WTC11 (cell line): ENCODE measurements at regions not wholly inside any gene's neighbourhood (a gene's known extent, or its start where the extent isn't known, plus 50 kb on each side); places are given as distances from the start of the nearest gene placed in this dataset.

Experiments used
- ATAC-seq: fragments of 200-7000 bp; cut with Tn5 transposase; 2 replicates; pipeline ENCODE4 v1.10.0; 2021; ENCODE audit warnings: mild to moderate bottlenecking, moderate library complexity
- CTCF ChIA-PET: fragments of 300-600 bp; sonication (Branson Sonifier 250); formaldehyde crosslinking; loops from one replicate; lab custom pipeline; 2021; ENCODE audit warnings: antibody characterized with exemption; lab: Charles Lee
- POLR2A ChIA-PET: fragments of 350-600 bp; sonication (Branson Sonifier 250); formaldehyde crosslinking; loops from one replicate; lab custom pipeline; 2021; ENCODE audit warnings: antibody characterized with exemption; lab: Charles Lee
- DNase-seq: peaks from one replicate; pipeline ENCODE4 v3.0.0; 2021; ENCODE audit warnings: low spot score
- H3K27ac Mint-ChIP-seq: 2 replicates; pipeline ENCODE4 v1.8.0; 2021; ENCODE audit warnings: mixed read lengths
- H3K27me3 Mint-ChIP-seq: 2 replicates; pipeline ENCODE4 v1.8.0; 2021; ENCODE audit warnings: low read depth, mild to moderate bottlenecking, moderate library complexity, mixed read lengths
- H3K36me3 Mint-ChIP-seq: 2 replicates; pipeline ENCODE4 v1.8.0; 2021; ENCODE audit warnings: mixed read lengths
- H3K4me1 Mint-ChIP-seq: 2 replicates; pipeline ENCODE4 v1.8.0; 2022; ENCODE audit warnings: mixed read lengths
- H3K4me3 Mint-ChIP-seq: 2 replicates; pipeline ENCODE4 v1.8.0; 2021; ENCODE audit warnings: mild to moderate bottlenecking, moderate library complexity, mixed read lengths
- H3K9me3 Mint-ChIP-seq: 2 replicates; pipeline ENCODE4 v1.8.0; 2021; ENCODE audit warnings: mixed read lengths
- CBFB ChIP-seq: sonication (generic); formaldehyde crosslinking; IDR thresholded peaks from 2 replicates; pipeline ENCODE4 v1.8.1; 2022; ENCODE audit warnings: mild to moderate bottlenecking, low read depth, missing genetic modification reagents
- CREM ChIP-seq: sonication (generic); formaldehyde crosslinking; IDR thresholded peaks from 2 replicates; pipeline ENCODE4 v1.8.1; 2022; ENCODE audit warnings: mild to moderate bottlenecking, missing genetic modification reagents, moderate library complexity
- ELF4 ChIP-seq: sonication (generic); formaldehyde crosslinking; IDR thresholded peaks from 2 replicates; pipeline ENCODE4 v1.8.1; 2022; ENCODE audit warnings: low read depth, mild to moderate bottlenecking, moderate library complexity, missing genetic modification reagents
- EMX1 ChIP-seq: fragments of 250-450 bp; sonication (Bioruptor Pico); IDR thresholded peaks from 2 replicates; pipeline ENCODE4 v1.8.0; 2021; ENCODE audit warnings: mild to moderate bottlenecking
- ETV6 ChIP-seq: sonication (generic); formaldehyde crosslinking; IDR thresholded peaks from 2 replicates; pipeline ENCODE4 v1.8.1; 2022; ENCODE audit warnings: mild to moderate bottlenecking, missing genetic modification reagents
- FOXP1 ChIP-seq: sonication (generic); formaldehyde crosslinking; IDR thresholded peaks from 2 replicates; pipeline ENCODE4 v1.8.0; 2022; ENCODE audit warnings: missing genetic modification reagents, mild to moderate bottlenecking, moderate library complexity, borderline replicate concordance
- KAT7 ChIP-seq: sonication (generic); formaldehyde crosslinking; IDR thresholded peaks from 2 replicates; pipeline ENCODE4 v1.8.1; 2023; ENCODE audit warnings: missing genetic modification reagents, mild to moderate bottlenecking, borderline replicate concordance
- NR3C1 ChIP-seq: sonication (generic); formaldehyde crosslinking; conservative IDR thresholded peaks from 2 replicates; pipeline ENCODE4 v1.8.1; 2023; ENCODE audit warnings: low read depth, mild to moderate bottlenecking, missing genetic modification reagents
- ZNF317 ChIP-seq: sonication (generic); formaldehyde crosslinking; IDR thresholded peaks from 2 replicates; pipeline ENCODE4 v1.8.1; 2023; ENCODE audit warnings: low read depth, mild to moderate bottlenecking, moderate library complexity, missing genetic modification reagents, borderline replicate concordance
- ZNF396 ChIP-seq: fragments of 250-450 bp; sonication (Bioruptor Pico); IDR thresholded peaks from 2 replicates; pipeline ENCODE4 v1.8.0; 2021; ENCODE audit warnings: mild to moderate bottlenecking, moderate library complexity, borderline replicate concordance
- ZNF671 ChIP-seq: fragments of 250-450 bp; sonication (Bioruptor Pico); IDR thresholded peaks from 2 replicates; pipeline ENCODE4 v1.8.0; 2021; ENCODE audit warnings: mild to moderate bottlenecking
- TF ChIP-seq, protein P1 (sequence below): sonication (generic); formaldehyde crosslinking; IDR thresholded peaks from 2 replicates; pipeline ENCODE4 v1.8.1; 2022; ENCODE audit warnings: low read depth, missing genetic modification reagents, borderline replicate concordance
- TF ChIP-seq, protein P2 (sequence below): fragments of 250-450 bp; sonication (Bioruptor Pico); conservative IDR thresholded peaks from 2 replicates; pipeline ENCODE4 v1.9.0; 2021; ENCODE audit warnings: mild to moderate bottlenecking
- TF ChIP-seq, protein P3 (sequence below): sonication (generic); formaldehyde crosslinking; conservative IDR thresholded peaks from 2 replicates; pipeline ENCODE4 v1.8.1; 2023; ENCODE audit warnings: mild to moderate bottlenecking, low read depth, missing genetic modification reagents, moderate library complexity
- TF ChIP-seq, protein P4 (sequence below): sonication (generic); formaldehyde crosslinking; IDR thresholded peaks from 2 replicates; pipeline ENCODE4 v1.8.1; 2022; ENCODE audit warnings: low read depth, mild to moderate bottlenecking, moderate library complexity, missing genetic modification reagents, borderline replicate concordance
- TF ChIP-seq, protein P5 (sequence below): sonication (generic); formaldehyde crosslinking; conservative IDR thresholded peaks from 2 replicates; pipeline ENCODE4 v1.8.1; 2022; ENCODE audit warnings: mild to moderate bottlenecking, missing genetic modification reagents
- TF ChIP-seq, protein P6 (sequence below): sonication (generic); formaldehyde crosslinking; IDR thresholded peaks from 2 replicates; pipeline ENCODE4 v1.8.1; 2023; ENCODE audit warnings: mild to moderate bottlenecking, missing genetic modification reagents, borderline replicate concordance
- TF ChIP-seq, protein P7 (sequence below): sonication (generic); formaldehyde crosslinking; IDR thresholded peaks from 2 replicates; pipeline ENCODE4 v1.8.1; 2022; ENCODE audit warnings: mild to moderate bottlenecking, moderate library complexity, missing genetic modification reagents

DNA sequence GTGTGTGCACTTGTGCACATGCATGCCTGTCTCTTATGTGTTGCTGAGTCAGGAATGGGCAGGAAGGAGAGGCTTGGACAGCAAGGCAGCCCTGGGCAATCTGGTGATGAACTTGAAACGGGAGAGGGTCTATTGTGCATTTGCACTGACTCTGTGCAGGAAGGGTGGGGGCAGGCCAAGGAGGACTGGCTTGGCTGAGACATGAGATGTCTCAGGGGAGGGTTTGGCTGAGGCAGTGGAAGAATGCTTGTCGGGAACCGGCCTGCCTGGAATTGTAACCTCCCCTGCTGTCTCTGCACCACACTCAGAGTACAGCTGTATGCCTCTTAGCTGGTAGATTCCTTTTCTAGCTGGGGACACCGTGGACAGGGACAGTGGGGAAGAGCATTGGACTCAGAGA is 176.1 kb upstream of the TNP1 start (continued):
- TF ChIP-seq CREM (no peak), NR3C1 (no peak), EMX1 (no peak), CBFB (CRISPR knock-in tag) (no peak)
- TF ChIP-seq, protein P1, sequence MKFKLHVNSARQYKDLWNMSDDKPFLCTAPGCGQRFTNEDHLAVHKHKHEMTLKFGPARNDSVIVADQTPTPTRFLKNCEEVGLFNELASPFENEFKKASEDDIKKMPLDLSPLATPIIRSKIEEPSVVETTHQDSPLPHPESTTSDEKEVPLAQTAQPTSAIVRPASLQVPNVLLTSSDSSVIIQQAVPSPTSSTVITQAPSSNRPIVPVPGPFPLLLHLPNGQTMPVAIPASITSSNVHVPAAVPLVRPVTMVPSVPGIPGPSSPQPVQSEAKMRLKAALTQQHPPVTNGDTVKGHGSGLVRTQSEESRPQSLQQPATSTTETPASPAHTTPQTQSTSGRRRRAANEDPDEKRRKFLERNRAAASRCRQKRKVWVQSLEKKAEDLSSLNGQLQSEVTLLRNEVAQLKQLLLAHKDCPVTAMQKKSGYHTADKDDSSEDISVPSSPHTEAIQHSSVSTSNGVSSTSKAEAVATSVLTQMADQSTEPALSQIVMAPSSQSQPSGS = no peak
- TF ChIP-seq, protein P2, sequence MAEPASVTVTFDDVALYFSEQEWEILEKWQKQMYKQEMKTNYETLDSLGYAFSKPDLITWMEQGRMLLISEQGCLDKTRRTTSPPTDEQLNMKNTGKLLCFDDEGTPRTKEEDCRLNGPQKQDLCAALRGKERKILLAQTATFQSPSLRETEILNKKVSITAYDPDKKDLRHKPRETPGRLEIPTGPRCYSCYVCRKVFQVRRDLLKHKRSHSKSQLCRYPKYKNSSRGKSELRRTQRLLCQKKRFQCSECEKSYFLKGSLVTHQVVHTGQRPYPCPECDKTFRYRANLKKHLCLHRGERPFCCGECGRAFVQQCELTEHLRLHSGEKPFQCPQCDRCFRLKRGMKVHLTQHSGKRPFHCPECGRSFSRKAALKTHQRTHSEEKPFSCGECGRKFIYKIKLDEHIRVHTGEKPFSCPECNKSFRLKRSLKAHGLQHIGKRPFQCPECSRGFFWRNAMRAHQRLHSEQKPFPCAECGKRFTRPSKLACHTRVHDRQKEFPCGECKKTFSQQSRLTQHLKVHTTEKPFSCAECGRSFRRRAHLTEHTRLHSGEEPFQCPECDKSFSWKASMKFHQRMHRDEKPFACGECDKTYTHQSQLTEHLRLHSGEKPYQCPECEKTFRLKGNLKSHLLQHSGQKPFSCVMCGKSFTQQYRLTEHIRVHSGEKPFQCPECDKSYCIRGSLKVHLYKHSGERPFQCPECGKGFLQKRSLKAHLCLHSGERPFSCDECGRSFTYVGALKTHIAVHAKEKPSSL (CRISPR knock-in tag) = no peak
- TF ChIP-seq, protein P3, sequence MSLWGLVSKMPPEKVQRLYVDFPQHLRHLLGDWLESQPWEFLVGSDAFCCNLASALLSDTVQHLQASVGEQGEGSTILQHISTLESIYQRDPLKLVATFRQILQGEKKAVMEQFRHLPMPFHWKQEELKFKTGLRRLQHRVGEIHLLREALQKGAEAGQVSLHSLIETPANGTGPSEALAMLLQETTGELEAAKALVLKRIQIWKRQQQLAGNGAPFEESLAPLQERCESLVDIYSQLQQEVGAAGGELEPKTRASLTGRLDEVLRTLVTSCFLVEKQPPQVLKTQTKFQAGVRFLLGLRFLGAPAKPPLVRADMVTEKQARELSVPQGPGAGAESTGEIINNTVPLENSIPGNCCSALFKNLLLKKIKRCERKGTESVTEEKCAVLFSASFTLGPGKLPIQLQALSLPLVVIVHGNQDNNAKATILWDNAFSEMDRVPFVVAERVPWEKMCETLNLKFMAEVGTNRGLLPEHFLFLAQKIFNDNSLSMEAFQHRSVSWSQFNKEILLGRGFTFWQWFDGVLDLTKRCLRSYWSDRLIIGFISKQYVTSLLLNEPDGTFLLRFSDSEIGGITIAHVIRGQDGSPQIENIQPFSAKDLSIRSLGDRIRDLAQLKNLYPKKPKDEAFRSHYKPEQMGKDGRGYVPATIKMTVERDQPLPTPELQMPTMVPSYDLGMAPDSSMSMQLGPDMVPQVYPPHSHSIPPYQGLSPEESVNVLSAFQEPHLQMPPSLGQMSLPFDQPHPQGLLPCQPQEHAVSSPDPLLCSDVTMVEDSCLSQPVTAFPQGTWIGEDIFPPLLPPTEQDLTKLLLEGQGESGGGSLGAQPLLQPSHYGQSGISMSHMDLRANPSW (CRISPR knock-in tag) = no peak
- TF ChIP-seq, protein P4, sequence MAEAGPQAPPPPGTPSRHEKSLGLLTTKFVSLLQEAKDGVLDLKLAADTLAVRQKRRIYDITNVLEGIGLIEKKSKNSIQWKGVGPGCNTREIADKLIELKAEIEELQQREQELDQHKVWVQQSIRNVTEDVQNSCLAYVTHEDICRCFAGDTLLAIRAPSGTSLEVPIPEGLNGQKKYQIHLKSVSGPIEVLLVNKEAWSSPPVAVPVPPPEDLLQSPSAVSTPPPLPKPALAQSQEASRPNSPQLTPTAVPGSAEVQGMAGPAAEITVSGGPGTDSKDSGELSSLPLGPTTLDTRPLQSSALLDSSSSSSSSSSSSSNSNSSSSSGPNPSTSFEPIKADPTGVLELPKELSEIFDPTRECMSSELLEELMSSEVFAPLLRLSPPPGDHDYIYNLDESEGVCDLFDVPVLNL (CRISPR knock-in tag) = no peak
- TF ChIP-seq, all 79 proteins: peak for 0

DNA sequence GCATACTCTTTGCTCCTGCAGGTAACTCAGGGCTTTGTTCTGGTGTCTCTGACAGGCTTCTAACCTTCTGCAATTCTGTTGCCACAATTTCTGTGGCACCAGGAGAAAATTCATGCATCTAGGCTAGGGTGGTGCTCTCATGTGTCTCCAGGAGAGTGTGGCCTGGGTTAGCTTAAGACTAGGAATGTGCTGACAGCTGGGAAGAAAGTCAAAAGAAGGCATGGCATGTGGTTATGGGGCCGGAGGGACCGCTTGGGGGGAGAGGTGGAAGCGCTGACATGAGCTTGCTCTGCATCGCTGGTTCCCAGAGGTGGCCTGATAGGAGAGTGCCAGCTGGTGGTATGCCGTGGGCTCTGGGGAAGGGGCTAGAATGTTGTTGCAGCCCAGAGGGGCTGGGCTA is 173.3 kb upstream of the TNP1 start:
- no peak overlapping the region for H3K4me3 Mint-ChIP-seq

More for the DNA sequence above, 173.3 kb upstream of the TNP1 start:
- Mint-ChIP-seq H3K9me3 (no peaks in the 10 kb centered on the region), H3K27me3 (peaks cover 24% of the 10 kb centered on the region), H3K36me3 (no peaks in the 10 kb centered on the region), H3K27ac (no peak overlapping the region), H3K4me1 (0 out of 2 replicates have a peak, but pooled peaks cover 3% of the 10 kb centered on the region)
- TF ChIP-seq, protein P5, sequence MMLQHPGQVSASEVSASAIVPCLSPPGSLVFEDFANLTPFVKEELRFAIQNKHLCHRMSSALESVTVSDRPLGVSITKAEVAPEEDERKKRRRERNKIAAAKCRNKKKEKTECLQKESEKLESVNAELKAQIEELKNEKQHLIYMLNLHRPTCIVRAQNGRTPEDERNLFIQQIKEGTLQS (CRISPR knock-in tag) = no peak
- no peak for TF ChIP-seq ELF4 (CRISPR knock-in tag)
- TF ChIP-seq KAT7 (CRISPR knock-in tag) = no peak
- TF ChIP-seq ZNF396 (CRISPR knock-in tag) = no peak
- TF ChIP-seq ZNF671 (CRISPR knock-in tag) = no peak
- TF ChIP-seq, protein P6, sequence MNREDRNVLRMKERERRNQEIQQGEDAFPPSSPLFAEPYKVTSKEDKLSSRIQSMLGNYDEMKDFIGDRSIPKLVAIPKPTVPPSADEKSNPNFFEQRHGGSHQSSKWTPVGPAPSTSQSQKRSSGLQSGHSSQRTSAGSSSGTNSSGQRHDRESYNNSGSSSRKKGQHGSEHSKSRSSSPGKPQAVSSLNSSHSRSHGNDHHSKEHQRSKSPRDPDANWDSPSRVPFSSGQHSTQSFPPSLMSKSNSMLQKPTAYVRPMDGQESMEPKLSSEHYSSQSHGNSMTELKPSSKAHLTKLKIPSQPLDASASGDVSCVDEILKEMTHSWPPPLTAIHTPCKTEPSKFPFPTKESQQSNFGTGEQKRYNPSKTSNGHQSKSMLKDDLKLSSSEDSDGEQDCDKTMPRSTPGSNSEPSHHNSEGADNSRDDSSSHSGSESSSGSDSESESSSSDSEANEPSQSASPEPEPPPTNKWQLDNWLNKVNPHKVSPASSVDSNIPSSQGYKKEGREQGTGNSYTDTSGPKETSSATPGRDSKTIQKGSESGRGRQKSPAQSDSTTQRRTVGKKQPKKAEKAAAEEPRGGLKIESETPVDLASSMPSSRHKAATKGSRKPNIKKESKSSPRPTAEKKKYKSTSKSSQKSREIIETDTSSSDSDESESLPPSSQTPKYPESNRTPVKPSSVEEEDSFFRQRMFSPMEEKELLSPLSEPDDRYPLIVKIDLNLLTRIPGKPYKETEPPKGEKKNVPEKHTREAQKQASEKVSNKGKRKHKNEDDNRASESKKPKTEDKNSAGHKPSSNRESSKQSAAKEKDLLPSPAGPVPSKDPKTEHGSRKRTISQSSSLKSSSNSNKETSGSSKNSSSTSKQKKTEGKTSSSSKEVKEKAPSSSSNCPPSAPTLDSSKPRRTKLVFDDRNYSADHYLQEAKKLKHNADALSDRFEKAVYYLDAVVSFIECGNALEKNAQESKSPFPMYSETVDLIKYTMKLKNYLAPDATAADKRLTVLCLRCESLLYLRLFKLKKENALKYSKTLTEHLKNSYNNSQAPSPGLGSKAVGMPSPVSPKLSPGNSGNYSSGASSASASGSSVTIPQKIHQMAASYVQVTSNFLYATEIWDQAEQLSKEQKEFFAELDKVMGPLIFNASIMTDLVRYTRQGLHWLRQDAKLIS (CRISPR knock-in tag) = no peak
- TF ChIP-seq ZNF317 (CRISPR knock-in tag) = no peak
- TF ChIP-seq ETV6 = no peak
- TF ChIP-seq, protein P7, sequence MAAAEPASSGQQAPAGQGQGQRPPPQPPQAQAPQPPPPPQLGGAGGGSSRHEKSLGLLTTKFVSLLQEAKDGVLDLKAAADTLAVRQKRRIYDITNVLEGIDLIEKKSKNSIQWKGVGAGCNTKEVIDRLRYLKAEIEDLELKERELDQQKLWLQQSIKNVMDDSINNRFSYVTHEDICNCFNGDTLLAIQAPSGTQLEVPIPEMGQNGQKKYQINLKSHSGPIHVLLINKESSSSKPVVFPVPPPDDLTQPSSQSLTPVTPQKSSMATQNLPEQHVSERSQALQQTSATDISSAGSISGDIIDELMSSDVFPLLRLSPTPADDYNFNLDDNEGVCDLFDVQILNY (CRISPR knock-in tag) = no peak
- no peak for TF ChIP-seq FOXP1
- ATAC-seq (no peak), DNase-seq (no peak)
- ChIA-PET POLR2A (no interaction called here), CTCF (interaction anchor here (1.3 kb wide), 1 partner anchor 11 kb away, joined by 4 read pairs; no protein-coding TSS in a partner anchor)
